ENCODE measurements at regions not wholly inside any gene's neighbourhood (a gene's known extent, or its start where the extent isn't known, plus 50 kb on each side); places are given as distances from the start of the nearest gene placed in this dataset.

DNA sequence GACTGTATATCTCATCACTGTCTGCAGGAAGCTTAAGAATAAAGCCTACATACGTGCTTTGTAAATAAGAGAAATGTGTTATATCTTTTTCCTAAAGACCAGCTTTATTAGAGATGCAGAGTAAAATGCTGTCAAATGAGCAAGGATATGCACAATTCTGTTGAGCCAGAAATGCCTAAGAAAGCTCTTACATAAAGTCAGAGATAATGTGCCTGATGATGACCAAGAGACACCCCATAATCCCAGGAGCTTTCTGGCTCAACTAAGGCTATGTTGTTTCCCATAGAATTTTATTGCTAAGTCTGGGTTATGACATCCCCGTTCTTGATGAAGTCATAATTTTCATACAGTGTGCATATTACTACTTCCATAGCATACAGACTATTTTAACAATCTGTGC lies 209.9 kb downstream of the GALC start:
- Histone ChIP-seq H3K4me2 (ENCODE audit: low read length) (no peak overlapping the region), H3K27me3 (ENCODE audit: insufficient read depth, low read length) (no peaks in the 10 kb centered on the region), H4K20me1 (ENCODE audit: insufficient read depth, low read length) (no peaks in the 10 kb centered on the region), H2AFZ (ENCODE audit: low read depth, low read length) (no peak overlapping the region), H3K36me3 (ENCODE audit: insufficient read depth, low read length) (no peaks in the 10 kb centered on the region), H3K9ac (ENCODE audit: low read length) (no peak overlapping the region), H3K4me1 (ENCODE audit: insufficient read depth, low read length) (no peaks in the 10 kb centered on the region), H3K79me2 (ENCODE audit: insufficient read depth, low read length) (no peaks in the 10 kb centered on the region), H3K4me3 (ENCODE audit: insufficient read depth, low read depth, low read length) (no peak overlapping the region), H3K27ac (ENCODE audit: low read depth, low read length) (no peak overlapping the region), H3K9me3 (ENCODE audit: insufficient read depth, low read depth, low read length) (no peaks in the 10 kb centered on the region)
- DNase-seq (ENCODE audit: low read depth) (no peak), FAIRE-seq (no peak)
- peaks cover 10% of the 10 kb centered on the region for H3K9me3 Mint-ChIP-seq (ENCODE audit: unreplicated experiment)
- H3K27ac Mint-ChIP-seq (ENCODE audit: unreplicated experiment): no peak overlapping the region
- no peak for TF ChIP-seq CTCF (IDR thresholded peaks at IDR 0.05; ENCODE audit: insufficient read depth, low read depth, low read length)
- TF ChIP-seq EZH2 (IDR thresholded peaks at IDR 0.05; ENCODE audit: insufficient read depth, low read length): no peak
- no peak overlapping the region for H3K4me3 Mint-ChIP-seq (ENCODE audit: unreplicated experiment)
- no peaks in the 10 kb centered on the region for H3K4me1 Mint-ChIP-seq (ENCODE audit: low read depth, unreplicated experiment)
- peaks cover 2% of the 10 kb centered on the region for H3K27me3 Mint-ChIP-seq (ENCODE audit: low read depth, unreplicated experiment)
- H3K36me3 Mint-ChIP-seq (ENCODE audit: low read depth, unreplicated experiment): no peaks in the 10 kb centered on the region

GRCh38 chr14:87772854-87773253 lies 220.1 kb downstream of the GALC start:
- peaks cover 4% of the 10 kb centered on the region for H3K9me3 Mint-ChIP-seq (ENCODE audit: unreplicated experiment)
- Histone ChIP-seq H3K27ac (ENCODE audit: low read depth, low read length) (no peak overlapping the region), H3K79me2 (ENCODE audit: insufficient read depth, low read length) (no peaks in the 10 kb centered on the region), H3K4me2 (ENCODE audit: low read length) (no peak overlapping the region), H2AFZ (ENCODE audit: low read depth, low read length) (no peak overlapping the region), H3K9me3 (ENCODE audit: insufficient read depth, low read depth, low read length) (no peaks in the 10 kb centered on the region), H3K4me1 (ENCODE audit: insufficient read depth, low read length) (no peaks in the 10 kb centered on the region), H3K27me3 (ENCODE audit: insufficient read depth, low read length) (no peaks in the 10 kb centered on the region), H3K4me3 (ENCODE audit: insufficient read depth, low read depth, low read length) (no peak overlapping the region), H3K9ac (ENCODE audit: low read length) (no peak overlapping the region), H3K36me3 (ENCODE audit: insufficient read depth, low read length) (no peaks in the 10 kb centered on the region), H4K20me1 (ENCODE audit: insufficient read depth, low read length) (no peaks in the 10 kb centered on the region)
- no peaks in the 10 kb centered on the region for H3K4me1 Mint-ChIP-seq (ENCODE audit: low read depth, unreplicated experiment)
- TF ChIP-seq CTCF (IDR thresholded peaks at IDR 0.05; ENCODE audit: insufficient read depth, low read depth, low read length) (no peak), EZH2 (IDR thresholded peaks at IDR 0.05; ENCODE audit: insufficient read depth, low read length) (no peak)
- FAIRE-seq (no peak), DNase-seq (ENCODE audit: low read depth) (no peak)
- no peak overlapping the region for H3K27ac Mint-ChIP-seq (ENCODE audit: unreplicated experiment)
- no peaks in the 10 kb centered on the region for H3K36me3 Mint-ChIP-seq (ENCODE audit: low read depth, unreplicated experiment)
- peaks cover 3% of the 10 kb centered on the region for H3K27me3 Mint-ChIP-seq (ENCODE audit: low read depth, unreplicated experiment)
- H3K4me3 Mint-ChIP-seq (ENCODE audit: unreplicated experiment): no peak overlapping the region

DNA sequence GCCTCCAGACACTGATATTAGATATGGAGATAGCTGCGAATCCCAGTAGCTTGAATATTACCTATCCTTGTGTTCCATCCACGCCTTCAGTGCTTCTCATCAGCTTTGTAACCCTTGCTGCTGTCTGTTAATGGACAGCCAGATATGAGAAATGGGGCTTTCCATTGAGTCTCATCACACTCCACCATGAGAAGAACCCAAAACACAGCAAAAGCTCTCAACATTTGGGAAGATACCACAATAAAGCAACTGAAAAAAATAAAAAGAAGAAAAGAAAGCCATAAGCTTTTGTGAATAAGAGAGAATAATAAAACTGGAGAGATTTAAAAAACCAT lies 225.4 kb downstream of the GALC start:
- no peak for DNase-seq (ENCODE audit: low read depth)
- no peak for FAIRE-seq
- TF ChIP-seq EZH2 (IDR thresholded peaks at IDR 0.05; ENCODE audit: insufficient read depth, low read length) (no peak), CTCF (IDR thresholded peaks at IDR 0.05; ENCODE audit: insufficient read depth, low read depth, low read length) (no peak)
- no peaks in the 10 kb centered on the region for H3K36me3 ChIP-seq (ENCODE audit: insufficient read depth, low read length)
- no peak overlapping the region for H3K4me3 Mint-ChIP-seq (ENCODE audit: unreplicated experiment)
- no peak overlapping the region for H3K4me2 ChIP-seq (ENCODE audit: low read length)
- H3K4me1 Mint-ChIP-seq (ENCODE audit: low read depth, unreplicated experiment): no peaks in the 10 kb centered on the region
- no peaks in the 10 kb centered on the region for H3K79me2 ChIP-seq (ENCODE audit: insufficient read depth, low read length)
- no peaks in the 10 kb centered on the region for H3K27me3 ChIP-seq (ENCODE audit: insufficient read depth, low read length)
- H3K27ac ChIP-seq (ENCODE audit: low read depth, low read length): no peak overlapping the region
- no peak overlapping the region for H3K9ac ChIP-seq (ENCODE audit: low read length)
- H3K27me3 Mint-ChIP-seq (ENCODE audit: low read depth, unreplicated experiment): peaks cover 3% of the 10 kb centered on the region
- H3K36me3 Mint-ChIP-seq (ENCODE audit: low read depth, unreplicated experiment): no peaks in the 10 kb centered on the region
- H4K20me1 ChIP-seq (ENCODE audit: insufficient read depth, low read length): no peaks in the 10 kb centered on the region
- H3K4me1 ChIP-seq (ENCODE audit: insufficient read depth, low read length): no peaks in the 10 kb centered on the region
- no peak overlapping the region for H3K4me3 ChIP-seq (ENCODE audit: insufficient read depth, low read depth, low read length)
- H3K9me3 Mint-ChIP-seq (ENCODE audit: unreplicated experiment): peaks cover 7% of the 10 kb centered on the region
- H3K27ac Mint-ChIP-seq (ENCODE audit: unreplicated experiment): no peak overlapping the region
- no peaks in the 10 kb centered on the region for H3K9me3 ChIP-seq (ENCODE audit: insufficient read depth, low read depth, low read length)
- H2AFZ ChIP-seq (ENCODE audit: low read depth, low read length): no peak overlapping the region
